IMR-90 (cell line): ENCODE measurements at regions not wholly inside any gene's neighbourhood (a gene's known extent, or its start where the extent isn't known, plus 50 kb on each side); places are given as distances from the start of the nearest gene placed in this dataset.

Experiments used
- ATAC-seq: fragments of 200-7000 bp; cut with Tn5 transposase; 2 replicates; pipeline ENCODE4 v1.9.1; 2020; ENCODE audit warnings: low read depth, mild to moderate bottlenecking, moderate library complexity
- BruUV-seq: library from RNA; stranded (reverse); fragments of 400-500 nt; replicated peaks from 2 replicates; lab custom pipeline; 2021; lab: Mats Ljungman, UMichigan
- CTCF ChIA-PET: fragments of 300-600 bp; formaldehyde crosslinking; extraction: SDS; loops from one replicate; lab custom pipeline; 2021; ENCODE audit warnings: antibody characterized with exemption; lab: Yijun Ruan, JAX
- POLR2A ChIA-PET: fragments of 300-600 bp; sonication (Branson Sonifier 250); formaldehyde crosslinking; loops from one replicate; lab custom pipeline; 2022; ENCODE audit warnings: antibody characterized with exemption; ENCODE audit not compliant: unreplicated experiment; lab: Charles Lee
- DNase-seq: peaks from one replicate; pipeline ENCODE4 v3.0.0; 2013
- H2AFZ ChIP-seq: replicated peaks from 2 replicates; pipeline ENCODE3; 2013; ENCODE audit warnings: low read length, mild to moderate bottlenecking; ENCODE audit not compliant: poor library complexity
- H2AK5ac ChIP-seq: 2 replicates; pipeline ENCODE4 v1.6.1; 2013; ENCODE audit warnings: low read depth, low read length, inconsistent platforms
- H2AK9ac ChIP-seq: replicated peaks from 2 replicates; pipeline ENCODE3; 2013; ENCODE audit warnings: mild to moderate bottlenecking, low read depth, low read length, moderate library complexity; ENCODE audit not compliant: poor library complexity
- H2BK120ac ChIP-seq: 2 replicates; pipeline ENCODE4 v1.6.1; 2013; ENCODE audit warnings: low read depth, low read length, inconsistent platforms
- H2BK15ac ChIP-seq: 3 replicates; pipeline ENCODE4 v1.6.1; 2013; ENCODE audit warnings: low read depth, low read length, inconsistent platforms
- H2BK20ac ChIP-seq: 2 replicates; pipeline ENCODE4 v1.6.1; 2013; ENCODE audit warnings: low read depth, mild to moderate bottlenecking, inconsistent platforms, low read length, moderate library complexity
- H2BK5ac ChIP-seq: 2 replicates; pipeline ENCODE4 v1.6.1; 2013; ENCODE audit warnings: mild to moderate bottlenecking, low read depth, low read length, inconsistent platforms; ENCODE audit not compliant: poor library complexity, severe bottlenecking
- H3K14ac ChIP-seq: replicated peaks from 2 replicates; pipeline ENCODE4 v1.6.1; 2013; ENCODE audit warnings: low read depth, low read length, inconsistent platforms
- H3K18ac ChIP-seq: 2 replicates; pipeline ENCODE4 v1.6.1; 2013; ENCODE audit warnings: low read depth, low read length, control low read depth
- H3K23ac ChIP-seq: 2 replicates; pipeline ENCODE4 v1.6.1; 2013; ENCODE audit warnings: low read depth, low read length, inconsistent platforms
- H3K27ac ChIP-seq: 2 replicates; pipeline ENCODE4 v1.5.1; 2013; ENCODE audit warnings: mild to moderate bottlenecking, control low read depth, low read length; ENCODE audit not compliant: insufficient read depth
- H3K27me3 ChIP-seq: 2 replicates; pipeline ENCODE4 v1.6.1; 2013; ENCODE audit warnings: low read length; ENCODE audit not compliant: control insufficient read depth, insufficient read depth
- H3K36me3 ChIP-seq: 2 replicates; pipeline ENCODE4 v1.6.1; 2013; ENCODE audit warnings: low read length, mixed read lengths; ENCODE audit not compliant: control insufficient read depth, insufficient read depth
- H3K4ac ChIP-seq: 2 replicates; pipeline ENCODE4 v1.6.1; 2013; ENCODE audit warnings: low read depth, low read length, inconsistent platforms
- H3K4me1 ChIP-seq: 2 replicates; pipeline ENCODE4 v1.6.1; 2013; ENCODE audit warnings: low read length, mixed read lengths; ENCODE audit not compliant: control insufficient read depth, insufficient read depth
- H3K4me2 ChIP-seq: 2 replicates; pipeline ENCODE4 v1.6.1; 2013; ENCODE audit warnings: low read depth, mild to moderate bottlenecking, control low read depth, low read length, moderate library complexity
- H3K4me3 ChIP-seq: 2 replicates; pipeline ENCODE4 v1.5.1; 2013; ENCODE audit warnings: low read depth, mild to moderate bottlenecking, control low read depth, low read length, moderate library complexity; ENCODE audit not compliant: insufficient read depth
- H3K56ac ChIP-seq: 2 replicates; pipeline ENCODE4 v1.6.1; 2013; ENCODE audit warnings: low read length, inconsistent platforms; ENCODE audit not compliant: insufficient read depth; ENCODE audit errors: extremely low read depth
- H3K79me1 ChIP-seq, 2 experiments: 2 replicates each; pipeline ENCODE4 v1.6.1; 2013; ENCODE audit warnings: low read length in 2 of 2, inconsistent platforms in 1 of 2, low read depth in 1 of 2
- H3K9ac ChIP-seq: 2 replicates; pipeline ENCODE4 v1.6.1; 2013; ENCODE audit warnings: low read depth, low read length, control low read depth
- H3K9me1 ChIP-seq: 2 replicates; pipeline ENCODE4 v1.6.1; 2013; ENCODE audit warnings: low read length, inconsistent platforms; ENCODE audit not compliant: insufficient read depth
- H3K9me3 ChIP-seq: 2 replicates; pipeline ENCODE4 v1.6.1; 2013; ENCODE audit warnings: low read length; ENCODE audit not compliant: control insufficient read depth, insufficient read depth
- H4K20me1 ChIP-seq: 2 replicates; pipeline ENCODE4 v1.6.1; 2013; ENCODE audit warnings: low read length, inconsistent platforms; ENCODE audit not compliant: insufficient read depth
- H4K5ac ChIP-seq: 2 replicates; pipeline ENCODE4 v1.6.1; 2013; ENCODE audit warnings: mild to moderate bottlenecking, low read depth, low read length, control low read depth
- H4K8ac ChIP-seq, 2 experiments: 2 replicates each; pipeline ENCODE4 v1.6.1; 2013; ENCODE audit warnings: low read depth in 2 of 2, low read length in 2 of 2, control low read depth in 1 of 2, inconsistent platforms in 1 of 2
- H4K91ac ChIP-seq: 2 replicates; pipeline ENCODE4 v1.6.1; 2013; ENCODE audit warnings: low read depth, low read length, inconsistent platforms; ENCODE audit not compliant: insufficient read depth
- CEBPB ChIP-seq: IDR thresholded peaks from 2 replicates; pipeline ENCODE4 v1.6.1; 2012; ENCODE audit warnings: low read depth, low read length, improper control_type of control experiment
- SMC3 ChIP-seq: fragments of 150-350 bp; IDR thresholded peaks from 2 replicates; pipeline ENCODE4 v1.6.1; 2016; ENCODE audit warnings: low read depth, mild to moderate bottlenecking, antibody characterized with exemption, low read length, moderate library complexity
- WGBS, 2 experiments: methylation state at CpG; one replicate each; pipeline versions ENCODE4 v1.1.5 to v1.1.7; 2013; ENCODE audit warnings: missing lambda C conversion rate in 2 of 2; ENCODE audit not compliant: insufficient read length in 1 of 2; ENCODE audit errors: extremely low coverage in 2 of 2; 5-methylcytosine and 5-hydroxymethylcytosine counted together
- dilution Hi-C: fragments of 300-500 bp; cut with HindIII; formaldehyde crosslinking; loops from one replicate; pipeline ENCODE4 v1.14.3; 2018; ENCODE audit warnings: low sequenced_read_pairs; ENCODE audit not compliant: unreplicated experiment
- in situ Hi-C: fragments of 300-500 bp; cut with MboI; formaldehyde crosslinking; loops from 3 replicates; pipeline ENCODE4 v1.14.3; 2019; ENCODE audit warnings: low sequenced_read_pairs, inconsistent platforms, mixed read lengths
- intact Hi-C: fragments of 100-400 bp; cut with micrococcal nuclease; formaldehyde crosslinking; loops from 2 replicates; pipeline ENCODE4 v1.10.0; 2022

DNA sequence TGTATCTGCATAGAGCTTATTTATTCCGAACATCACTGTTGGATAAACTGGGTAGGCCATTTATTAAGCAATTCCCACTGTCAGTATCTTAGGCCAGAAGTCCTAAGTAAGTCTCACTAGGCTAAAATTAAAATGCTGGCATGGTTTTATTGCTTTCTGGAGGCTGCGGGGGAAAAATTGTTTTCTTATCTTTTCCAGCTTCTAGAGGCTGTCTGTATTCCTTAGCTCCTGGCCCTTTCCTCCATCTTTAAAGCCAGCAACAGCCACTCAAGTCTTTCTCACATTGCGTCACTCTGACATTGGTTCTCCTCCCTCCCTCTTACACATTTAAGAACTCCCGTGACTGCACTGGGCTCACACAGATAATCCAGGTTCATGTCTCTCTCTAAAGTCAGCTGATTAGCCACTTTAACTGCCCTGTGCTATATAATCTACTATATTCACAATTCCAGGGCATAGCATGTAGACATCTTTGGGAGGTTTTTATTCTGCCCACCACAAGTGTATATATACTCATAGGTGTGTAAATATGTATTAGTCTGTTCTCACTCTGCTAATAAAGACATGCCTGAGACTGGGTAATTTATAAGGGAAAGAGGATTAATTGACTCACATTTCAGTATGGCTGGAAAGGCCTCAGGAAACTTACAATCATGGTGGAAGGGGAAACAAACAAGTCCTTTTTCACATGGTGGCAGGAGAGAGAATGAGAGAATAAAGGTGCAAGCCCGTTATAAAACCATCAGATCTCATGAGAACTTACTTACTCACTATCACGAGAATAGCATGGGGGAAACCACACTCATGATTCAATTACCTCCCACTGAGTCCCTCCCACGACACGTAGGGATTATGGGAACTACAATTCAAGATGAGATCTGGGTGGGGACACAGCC lies 113.5 kb upstream of the SLC7A14 start:
- no peak overlapping the region for H3K9ac ChIP-seq
- H3K27me3 ChIP-seq = no peaks in the 10 kb centered on the region
- H3K27ac ChIP-seq = no peak overlapping the region
- no peak overlapping the region for H3K4ac ChIP-seq
- H4K20me1 ChIP-seq = no peaks in the 10 kb centered on the region
- no peak overlapping the region for H4K91ac ChIP-seq
- DNase-seq (no peak), ATAC-seq (no peak)
- no peak overlapping the region for H3K4me2 ChIP-seq
- dilution Hi-C loops (no loop called here), intact Hi-C loops (no loop called here), in situ Hi-C loops (loop anchor here (10.0 kb wide), 1 partner anchor 275 kb away; no protein-coding TSS in a partner anchor)
- no peaks in the 10 kb centered on the region for H3K36me3 ChIP-seq
- H3K4me1 ChIP-seq = peaks cover 9% of the 10 kb centered on the region
- ChIA-PET POLR2A (no interaction called here), CTCF (no interaction called here)
- BruUV-seq = no TSS peak
- H2BK5ac ChIP-seq = no peak overlapping the region
- H4K5ac ChIP-seq = no peak overlapping the region
- H2BK15ac ChIP-seq = no peak overlapping the region
- H2AK9ac ChIP-seq = no peak overlapping the region
- no peak overlapping the region for H2AK5ac ChIP-seq
- WGBS, 2 experiments = 33% methylated on average over 1 of the region's 8 CpGs; no CpG with 5 or more reads in 1 of the 2 experiments
- TF ChIP-seq SMC3 (no peak), CEBPB (peak; percentile 24; the same call in 1 of the 2 replicates)
- no peak overlapping the region for H3K56ac ChIP-seq
- H2AFZ ChIP-seq = no peak overlapping the region
- no peaks in the 10 kb centered on the region for H3K79me1 ChIP-seq
- no peak overlapping the region for H4K8ac ChIP-seq
- no peak overlapping the region for H2BK120ac ChIP-seq
- H3K23ac ChIP-seq = no peak overlapping the region
- H3K4me3 ChIP-seq = no peak overlapping the region
- no peak overlapping the region for H3K14ac ChIP-seq
- H2BK20ac ChIP-seq = no peak overlapping the region
- peaks cover 5% of the 10 kb centered on the region; the same call in 1 of the 2 replicates for H3K9me1 ChIP-seq
- 0 out of 2 replicates have a peak, but pooled peaks cover 2% of the 10 kb centered on the region for H3K9me3 ChIP-seq
- no peak overlapping the region for H3K18ac ChIP-seq
